GM10248 (cell line): ENCODE measurements at regions not wholly inside any gene's neighbourhood (a gene's known extent, or its start where the extent isn't known, plus 50 kb on each side); places are given as distances from the start of the nearest gene placed in this dataset.

ENCODE experiments used
- CTCF ChIA-PET: fragments of 300-600 bp; sonication (Branson Sonifier 250); formaldehyde crosslinking; extraction: SDS; loops from one replicate; lab custom pipeline; 2021; ENCODE audit warnings: antibody characterized with exemption; lab: Yijun Ruan, JAX
- POLR2A ChIA-PET: fragments of 350-650 bp; sonication (Branson Sonifier 250); formaldehyde crosslinking; extraction: SDS; loops from one replicate; lab custom pipeline; 2020; ENCODE audit warnings: antibody characterized with exemption; lab: Yijun Ruan, JAX
- DNase-seq: peaks from one replicate; pipeline ENCODE4 v3.0.0; 2012; ENCODE audit errors: extremely low spot score
- TF ChIP-seq, protein P1 (sequence below): IDR thresholded peaks from 2 replicates; pipeline ENCODE4 v1.5.1; 2012; ENCODE audit warnings: mild to moderate bottlenecking, low read depth; ENCODE audit errors: extremely low read depth, missing control alignments, control extremely low read depth

DNA sequence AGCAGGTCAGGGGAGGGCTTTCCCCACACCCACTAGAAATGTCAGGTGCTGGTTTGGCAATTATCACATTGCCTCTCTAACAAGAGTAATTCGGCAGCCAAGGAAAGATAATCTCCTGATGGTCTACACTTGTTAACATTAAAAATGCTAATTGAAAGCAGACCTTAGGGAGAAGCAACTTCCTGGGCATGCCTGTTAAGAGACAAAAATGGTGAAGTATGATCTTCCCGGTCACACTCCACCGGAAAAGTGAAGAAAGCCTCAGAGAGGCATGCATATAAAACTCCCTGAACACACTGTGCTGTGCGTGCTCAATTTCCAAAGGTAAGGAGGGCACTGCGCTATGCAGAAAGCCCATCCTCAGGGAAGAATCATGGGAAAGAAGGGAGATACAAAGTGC lies 244.3 kb downstream of the FAM170A start:
- ChIA-PET CTCF (no interaction called here), POLR2A (no interaction called here)
- TF ChIP-seq, protein P1, sequence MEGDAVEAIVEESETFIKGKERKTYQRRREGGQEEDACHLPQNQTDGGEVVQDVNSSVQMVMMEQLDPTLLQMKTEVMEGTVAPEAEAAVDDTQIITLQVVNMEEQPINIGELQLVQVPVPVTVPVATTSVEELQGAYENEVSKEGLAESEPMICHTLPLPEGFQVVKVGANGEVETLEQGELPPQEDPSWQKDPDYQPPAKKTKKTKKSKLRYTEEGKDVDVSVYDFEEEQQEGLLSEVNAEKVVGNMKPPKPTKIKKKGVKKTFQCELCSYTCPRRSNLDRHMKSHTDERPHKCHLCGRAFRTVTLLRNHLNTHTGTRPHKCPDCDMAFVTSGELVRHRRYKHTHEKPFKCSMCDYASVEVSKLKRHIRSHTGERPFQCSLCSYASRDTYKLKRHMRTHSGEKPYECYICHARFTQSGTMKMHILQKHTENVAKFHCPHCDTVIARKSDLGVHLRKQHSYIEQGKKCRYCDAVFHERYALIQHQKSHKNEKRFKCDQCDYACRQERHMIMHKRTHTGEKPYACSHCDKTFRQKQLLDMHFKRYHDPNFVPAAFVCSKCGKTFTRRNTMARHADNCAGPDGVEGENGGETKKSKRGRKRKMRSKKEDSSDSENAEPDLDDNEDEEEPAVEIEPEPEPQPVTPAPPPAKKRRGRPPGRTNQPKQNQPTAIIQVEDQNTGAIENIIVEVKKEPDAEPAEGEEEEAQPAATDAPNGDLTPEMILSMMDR: no peak
- DNase-seq: no peak

DNA sequence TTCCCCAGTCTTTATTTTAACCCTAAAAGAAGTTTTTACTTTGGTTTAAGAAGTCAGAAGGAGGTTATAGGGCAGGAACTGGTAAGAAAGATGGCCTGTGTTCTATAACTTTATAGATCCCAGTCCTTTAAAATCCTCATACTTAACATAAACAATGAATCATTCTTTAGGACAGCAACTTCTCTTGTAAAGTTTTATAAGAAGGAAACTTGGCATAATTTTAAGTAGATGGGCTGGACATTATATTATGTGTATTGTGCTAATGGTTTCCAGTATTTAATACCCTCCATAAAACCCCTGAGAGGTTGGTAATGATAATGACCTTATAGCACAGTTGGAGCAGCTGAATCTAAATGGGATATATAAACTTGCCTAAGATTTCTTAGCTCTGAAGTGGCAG lies 247.2 kb downstream of the FAM170A start:
- ChIA-PET CTCF (no interaction called here), POLR2A (no interaction called here)
- TF ChIP-seq, protein P1: no peak
- DNase-seq: no peak

DNA sequence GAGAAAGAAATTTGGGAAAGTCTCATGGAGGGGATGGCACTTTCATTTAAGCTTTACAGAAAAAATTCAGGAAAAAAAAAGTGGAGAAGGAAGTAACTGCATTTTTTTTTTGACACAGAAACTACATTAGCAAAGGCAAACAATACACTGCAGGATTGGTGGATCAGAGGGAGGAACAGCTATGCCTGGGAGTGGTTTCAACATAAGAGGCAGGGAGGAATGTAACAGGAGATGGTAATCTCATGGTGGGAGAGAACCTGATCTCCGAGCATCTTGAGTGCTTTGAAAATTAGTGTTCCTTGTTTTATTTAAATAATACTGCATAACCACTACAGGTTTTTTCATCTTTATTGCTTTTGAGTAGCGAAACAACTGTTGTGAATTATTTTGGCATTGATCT lies 249.4 kb downstream of the FAM170A start:
- DNase-seq: no peak
- TF ChIP-seq, protein P1: no peak
- CTCF ChIA-PET: no interaction called here

DNA sequence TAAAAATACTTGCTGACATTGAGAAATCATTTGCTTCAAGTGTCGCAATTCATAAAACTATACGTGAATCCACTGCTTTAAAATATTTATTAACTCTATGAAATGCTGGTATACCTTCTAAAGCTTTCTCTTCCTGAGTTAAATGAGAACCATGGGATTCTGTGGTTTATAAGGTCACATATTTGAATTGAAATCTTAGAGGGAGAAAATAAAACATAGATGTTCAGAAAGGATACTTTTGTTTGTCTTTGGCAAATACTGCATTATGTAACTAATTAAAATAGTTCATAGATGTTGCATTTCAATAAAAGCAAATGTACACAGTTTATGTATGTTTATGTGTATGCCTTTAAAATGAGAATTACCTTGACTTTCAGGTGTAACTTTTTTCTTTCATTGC lies 250.1 kb downstream of the FAM170A start:
- TF ChIP-seq, protein P1: no peak
- no peak for DNase-seq
- ChIA-PET CTCF (no interaction called here), POLR2A (no interaction called here)

More for the DNA sequence above, 249.4 kb downstream of the FAM170A start:
- POLR2A ChIA-PET: no interaction called here

DNA sequence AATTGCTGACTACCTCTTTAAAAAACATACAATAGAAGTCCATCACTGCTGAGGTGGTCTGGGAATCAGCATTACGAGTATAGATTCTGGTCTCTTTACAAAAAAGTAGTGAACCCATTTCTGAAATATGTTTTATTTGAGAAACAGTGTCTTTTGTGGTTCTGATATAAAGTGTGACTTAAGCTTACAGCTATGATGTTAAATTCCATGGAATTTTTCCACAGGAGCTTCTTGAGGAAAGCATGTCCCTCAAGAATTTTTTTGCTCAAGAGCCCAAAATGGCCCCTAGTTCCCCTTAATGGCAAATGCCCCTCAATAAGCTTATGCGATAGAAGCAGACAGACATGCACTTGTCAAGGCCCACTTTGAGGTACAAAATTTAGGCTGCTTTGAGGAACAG lies 265.7 kb downstream of the FAM170A start:
- CTCF ChIA-PET: no interaction called here
- POLR2A ChIA-PET: no interaction called here
- DNase-seq: no peak
- TF ChIP-seq, protein P1: no peak

DNA sequence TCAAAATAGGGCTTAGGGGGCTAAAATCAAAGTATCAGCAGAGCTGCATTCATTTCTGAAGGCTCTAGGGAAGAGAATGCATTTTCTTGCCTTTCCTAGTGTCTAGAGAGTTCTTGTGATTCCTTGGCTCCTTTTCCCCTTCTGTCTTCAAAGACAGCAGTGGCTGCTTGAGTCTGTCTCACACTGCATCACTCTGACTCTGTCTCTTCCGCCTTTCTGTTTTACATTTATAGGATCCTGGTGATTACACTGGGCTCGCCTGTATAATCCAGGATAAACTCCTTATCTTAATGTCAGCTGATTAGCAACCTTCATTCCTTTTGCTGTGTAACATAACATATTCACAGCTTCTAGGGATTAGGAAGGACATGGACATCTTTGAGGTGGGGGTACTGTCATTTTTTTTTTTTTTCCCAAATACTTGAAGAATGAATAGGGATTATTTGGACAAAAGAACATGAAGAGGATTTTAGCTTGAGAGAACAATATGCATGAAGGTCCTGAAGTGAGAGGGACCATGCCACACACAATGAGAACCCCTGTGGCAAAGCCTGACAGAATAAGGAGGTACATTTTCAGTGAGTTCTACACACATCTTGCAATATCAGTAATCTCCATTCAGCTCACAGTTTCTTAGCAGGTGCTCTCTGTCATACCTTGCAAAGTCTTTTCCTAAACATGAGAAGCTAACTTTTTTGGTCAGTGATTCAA lies 267.6 kb downstream of the FAM170A start:
- no peak for DNase-seq
- TF ChIP-seq, protein P1: no peak
- ChIA-PET CTCF (interaction anchor here (0.8 to 1.3 kb wide), 3 partner anchors 9 to 12 kb away, joined by 3 read pairs; no protein-coding TSS in a partner anchor), POLR2A (no interaction called here)
